Suppressor macrophage treated with lipopolysaccharide for 4 hours (primary cell): ENCODE measurements at regions not wholly inside any gene's neighbourhood (a gene's known extent, or its start where the extent isn't known, plus 50 kb on each side); places are given as distances from the start of the nearest gene placed in this dataset.
"Not testable (repeated sequence)": the region's sequence is repeated elsewhere in the genome, so short reads cannot be mapped to it uniquely, and the experiment has no call there.

Source experiments
- DNase-seq: peaks from one replicate; pipeline ENCODE4 v3.0.0-alpha.2; 2020

DNA sequence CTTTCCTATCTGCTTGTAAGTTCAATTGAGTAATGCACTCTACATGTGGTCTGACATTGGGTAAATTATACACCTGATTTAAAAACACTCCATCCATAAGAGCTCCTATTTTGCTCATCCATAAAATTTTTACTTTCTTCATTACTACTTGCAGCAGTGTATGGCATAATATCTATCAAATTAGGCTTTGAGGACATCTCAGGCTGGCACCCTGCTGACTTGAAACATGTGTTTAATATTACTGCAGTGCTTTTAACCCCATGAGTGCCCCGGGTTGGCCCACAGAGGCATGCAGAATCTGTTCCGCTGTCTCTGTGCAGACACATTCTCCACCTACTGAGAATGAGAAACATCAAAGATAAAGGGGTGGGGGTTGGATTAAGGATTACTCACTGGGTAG is 249.9 kb upstream of the DNAJC19 start:
- DNase-seq = no peak

DNA sequence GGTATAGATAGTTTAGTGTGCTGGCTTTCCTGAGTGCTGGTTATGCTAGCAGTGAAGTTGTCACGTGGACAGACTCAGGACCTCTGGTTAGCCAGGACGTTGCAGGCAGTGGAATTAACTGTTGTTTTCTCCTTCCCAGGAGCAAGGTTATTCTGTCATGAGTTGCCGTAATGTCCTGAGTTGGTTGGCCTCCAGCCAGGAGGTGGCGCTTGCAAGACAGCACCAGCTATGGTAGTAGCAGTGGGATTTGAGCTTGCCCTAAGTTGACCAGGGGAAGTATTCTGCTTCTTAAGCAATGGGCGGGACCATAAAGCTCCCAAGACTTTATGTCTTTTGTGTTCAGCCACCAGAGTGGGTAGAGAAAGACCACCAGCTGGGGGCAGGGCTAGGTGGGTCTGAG is 240.7 kb upstream of the DNAJC19 start:
- no peak for DNase-seq

DNA sequence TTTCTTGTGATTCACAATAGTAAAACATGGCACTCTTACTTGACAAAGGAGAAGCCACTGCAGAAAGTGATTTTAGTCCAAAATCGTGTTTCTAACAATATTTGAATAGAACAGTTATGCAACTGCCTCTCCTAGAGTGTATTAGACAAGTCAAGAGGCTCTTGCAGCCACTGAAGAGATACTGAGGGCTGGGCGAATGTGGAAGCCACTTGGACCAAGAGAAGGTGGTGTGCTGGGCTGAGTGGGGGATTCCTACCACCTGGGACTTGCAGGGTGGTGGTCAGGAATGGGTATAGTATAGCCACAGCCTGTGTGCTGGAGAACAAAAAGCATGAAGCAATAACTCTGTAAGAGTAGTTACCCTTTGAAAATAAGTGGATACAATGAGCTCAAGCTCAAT is 223.8 kb upstream of the DNAJC19 start:
- no peak for DNase-seq

DNA sequence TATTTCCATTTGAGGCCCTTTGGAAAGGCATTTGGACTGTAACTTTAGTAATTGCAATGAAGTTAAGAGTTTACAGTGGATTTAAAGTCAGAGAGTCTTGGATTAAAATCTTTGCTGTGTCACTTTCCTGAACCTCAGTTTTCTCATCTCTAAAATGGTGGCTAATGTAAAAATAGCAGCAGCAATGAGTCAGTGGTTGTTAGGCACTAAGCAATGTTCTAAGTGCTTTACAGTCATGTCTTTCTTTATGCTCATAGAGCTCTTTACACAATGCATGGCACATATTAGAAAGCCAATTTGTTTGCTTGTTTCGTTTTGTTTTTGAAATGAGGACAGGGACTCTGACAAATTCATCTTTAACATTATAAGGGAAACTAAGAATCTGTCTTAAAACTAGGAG is 222.7 kb upstream of the DNAJC19 start:
- no peak for DNase-seq

DNA sequence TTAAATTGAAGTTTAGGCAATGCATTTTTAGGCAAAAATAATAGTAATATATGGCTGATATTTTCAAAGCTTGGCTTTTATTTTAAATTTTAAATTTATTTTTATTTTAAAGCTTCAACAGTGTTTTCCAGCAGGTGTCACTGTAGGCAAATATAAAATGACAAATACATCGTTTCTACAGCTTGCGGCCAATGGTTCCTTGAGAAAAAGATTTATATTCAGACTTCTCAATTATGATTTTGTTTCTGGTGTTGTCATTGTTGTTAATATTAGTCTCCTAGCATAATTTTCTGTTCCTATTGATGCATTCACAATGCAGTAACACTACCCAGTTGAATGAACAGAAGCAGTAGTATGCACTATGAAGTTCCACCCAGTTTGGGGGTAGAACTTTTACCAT is 220.7 kb upstream of the DNAJC19 start:
- peak; percentile 3 for DNase-seq

DNA sequence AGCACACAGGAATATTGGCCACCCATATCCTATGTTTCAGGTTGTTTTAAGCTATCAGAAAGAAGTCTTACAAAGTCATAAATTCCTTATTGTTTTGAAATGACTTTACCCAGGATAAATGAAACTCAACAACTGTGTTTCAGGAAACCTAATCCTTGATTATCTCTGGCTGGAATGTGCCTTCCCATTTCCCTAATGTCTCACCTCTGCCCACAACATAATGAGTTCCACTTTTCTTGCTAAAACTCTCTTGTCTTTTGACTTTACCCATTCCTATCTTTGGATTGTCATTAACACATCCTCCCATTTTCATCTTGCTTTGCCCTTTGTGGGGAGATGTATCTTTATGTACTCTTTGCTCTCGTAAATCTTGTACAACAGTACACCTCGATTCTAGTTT is 200.0 kb upstream of the DNAJC19 start:
- DNase-seq = no peak

DNA sequence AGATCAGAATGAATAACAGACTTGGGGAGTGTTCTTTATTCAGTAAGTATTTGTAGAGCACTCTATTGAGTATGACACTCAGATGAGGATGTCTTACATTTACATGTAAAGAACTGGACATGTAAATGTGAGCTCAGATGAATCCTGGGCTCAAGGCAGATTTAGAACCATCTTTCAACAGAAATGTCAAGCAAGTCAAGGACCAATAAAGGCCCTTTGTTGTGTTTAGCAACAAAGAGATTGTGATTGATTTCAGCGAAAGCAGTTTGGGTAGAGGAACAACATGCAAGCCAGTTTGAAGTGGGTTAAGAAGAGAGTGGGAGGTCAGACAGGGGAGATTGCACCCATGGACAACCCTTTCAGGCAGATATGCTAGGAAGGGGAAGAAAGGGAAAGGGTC is 194.2 kb upstream of the DNAJC19 start:
- no peak for DNase-seq

DNA sequence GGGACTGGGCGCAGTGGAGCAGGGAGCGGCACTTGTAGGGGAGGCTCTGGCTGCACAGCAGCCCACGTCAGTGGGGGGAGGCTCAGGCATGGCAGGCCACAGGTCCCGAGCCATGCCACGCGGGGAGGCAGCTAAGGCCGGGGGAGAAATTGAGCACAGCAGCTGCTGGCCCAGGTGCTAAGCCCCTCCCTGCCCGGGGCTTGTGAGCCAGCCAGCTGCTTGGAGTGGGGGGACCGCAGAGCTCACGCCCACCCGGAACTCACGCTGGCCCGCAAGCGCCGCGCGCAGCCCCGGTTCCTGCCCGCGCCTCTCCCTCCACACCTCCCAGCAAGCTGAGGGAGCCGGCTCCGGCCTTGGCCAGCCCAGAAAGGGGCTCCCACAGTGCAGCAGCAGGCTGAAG is 193.5 kb upstream of the DNAJC19 start:
- DNase-seq = not testable (repeated sequence)

DNA sequence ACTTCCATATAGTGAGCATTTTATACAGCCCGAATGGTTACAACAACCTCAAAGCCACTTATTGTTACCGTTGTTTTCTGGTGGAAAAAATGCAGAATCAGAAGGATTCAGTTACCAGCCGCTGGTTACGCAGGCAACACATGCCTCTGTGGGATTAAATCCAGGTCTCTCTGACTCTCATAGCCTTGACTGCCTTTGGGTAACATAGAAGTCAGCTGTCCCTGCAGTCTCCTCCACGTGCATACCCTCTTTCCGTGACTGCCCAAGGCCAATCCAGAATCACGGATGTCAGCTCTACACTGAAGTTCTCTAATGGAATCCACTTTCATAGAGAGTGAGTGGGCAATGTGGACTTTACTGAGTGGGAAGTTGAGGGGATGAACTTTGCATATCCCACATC is 189.5 kb upstream of the DNAJC19 start:
- DNase-seq = no peak

DNA sequence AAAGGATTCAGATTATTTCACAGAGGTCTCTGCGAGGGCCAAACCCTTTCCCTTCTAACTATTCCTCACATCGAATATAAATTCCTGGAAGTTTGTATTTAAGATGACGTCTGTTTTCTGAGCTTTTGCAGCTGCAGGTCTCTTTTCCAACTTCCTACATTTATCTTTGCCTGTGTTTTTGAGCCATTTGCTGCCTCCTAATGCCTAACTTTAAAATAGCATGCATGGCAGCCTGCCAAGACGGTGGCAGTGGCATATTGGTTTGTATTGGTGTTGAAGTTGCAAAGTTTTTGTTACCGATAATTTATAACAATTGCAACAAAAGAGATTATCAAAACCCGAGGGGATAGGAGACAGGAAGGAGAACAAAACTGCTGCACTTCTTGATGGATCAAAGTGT is 187.1 kb upstream of the DNAJC19 start:
- DNase-seq = peak; percentile 52

DNA sequence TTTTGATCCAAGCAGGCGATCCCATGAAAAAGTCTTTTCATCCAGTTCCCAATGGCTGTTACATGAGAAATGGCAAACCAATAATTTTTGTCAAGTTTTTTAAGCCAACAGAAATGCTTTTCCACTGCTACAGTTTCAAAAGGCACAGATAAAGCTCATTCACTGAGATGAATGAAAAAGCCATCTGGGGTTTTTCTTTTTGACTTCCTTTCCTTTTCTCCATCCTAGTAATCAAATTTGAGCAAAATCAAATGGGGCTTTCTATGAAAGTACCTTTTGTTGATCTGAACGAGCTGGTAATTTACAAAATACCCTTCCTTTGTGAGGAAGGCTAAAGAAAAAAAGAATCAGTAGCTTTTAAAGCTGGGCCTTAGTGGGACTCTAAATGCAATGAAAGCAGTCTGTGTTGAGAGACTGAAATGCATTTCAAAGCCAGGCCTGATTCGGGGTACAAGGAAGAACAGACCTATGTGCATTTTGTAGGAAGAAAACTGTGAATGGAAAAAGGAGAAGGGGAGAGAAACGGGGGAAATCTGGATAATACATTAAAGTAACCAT is 185.2 kb upstream of the DNAJC19 start:
- no peak for DNase-seq

DNA sequence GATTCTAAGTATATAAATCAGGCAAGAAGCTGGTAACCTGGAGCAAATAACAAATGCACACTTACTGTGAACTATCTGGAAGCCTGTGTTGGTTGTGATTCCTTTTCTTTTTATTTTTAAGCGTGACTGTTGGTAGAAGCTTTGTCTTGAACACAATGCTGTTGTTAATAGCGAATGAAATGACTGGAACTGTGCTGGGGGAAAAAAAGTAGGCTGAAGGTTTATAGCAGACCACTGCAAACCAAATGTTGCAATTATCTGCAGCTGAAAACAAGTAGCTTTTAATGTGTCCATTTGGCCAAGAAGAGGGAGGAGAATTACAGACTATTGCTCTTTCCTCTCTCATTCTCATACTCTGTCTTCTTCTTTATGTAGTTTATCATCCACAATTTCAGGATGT is 184.5 kb upstream of the DNAJC19 start:
- DNase-seq = no peak

DNA sequence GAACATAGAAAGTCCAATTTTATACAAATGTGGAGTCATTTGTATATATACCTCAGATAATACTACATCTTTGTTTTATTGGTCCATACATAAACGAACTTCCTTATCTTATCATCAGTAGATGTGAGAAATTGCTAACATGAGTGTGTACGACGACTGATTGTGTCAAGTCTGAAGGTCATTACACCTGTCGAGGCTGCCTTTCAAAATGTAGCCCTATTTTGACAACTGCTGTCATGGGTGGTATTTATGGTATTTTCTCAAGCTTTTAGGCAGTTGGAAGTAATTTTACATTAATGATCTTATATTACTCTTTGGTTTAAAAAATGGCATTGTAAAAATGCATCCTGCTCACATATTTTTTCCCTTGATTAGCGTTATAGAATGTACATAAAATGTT is 183.7 kb upstream of the DNAJC19 start:
- DNase-seq = no peak

DNA sequence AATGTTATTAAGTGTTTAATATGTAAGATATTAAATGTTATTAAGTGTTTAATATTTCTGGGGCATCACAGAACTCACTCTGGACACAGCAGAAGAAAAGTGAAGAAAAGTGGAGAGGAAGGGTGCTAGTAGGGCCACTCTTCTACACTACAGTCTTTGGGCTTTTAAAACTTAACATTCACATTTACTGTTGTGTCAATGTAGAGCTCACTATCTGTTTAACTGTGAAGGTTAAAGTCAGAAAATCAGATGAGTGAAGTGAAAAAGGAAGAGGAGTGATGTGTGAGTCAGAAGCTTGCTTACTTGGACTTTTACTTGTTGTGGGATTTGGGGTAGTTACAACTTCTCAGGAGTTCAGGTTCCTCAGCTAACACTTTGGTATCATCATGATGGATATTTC is 145.3 kb upstream of the DNAJC19 start:
- DNase-seq = no peak

DNA sequence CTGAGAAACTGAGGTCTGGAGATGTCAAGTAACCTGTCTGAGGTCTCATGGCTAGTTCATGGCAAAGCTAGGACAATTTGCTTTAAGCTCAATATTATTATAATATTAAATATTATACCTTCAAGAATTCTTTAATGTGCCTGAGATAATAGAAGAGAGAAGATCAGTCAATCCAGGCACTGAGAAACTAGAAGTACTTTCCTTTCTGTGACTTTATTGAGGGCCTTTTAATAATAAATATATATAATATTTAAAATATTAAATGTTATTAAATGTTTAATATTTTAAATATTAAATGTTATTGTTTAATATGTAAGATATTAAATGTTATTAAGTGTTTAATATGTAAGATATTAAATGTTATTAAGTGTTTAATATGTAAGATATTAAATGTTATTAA is 144.3 kb upstream of the DNAJC19 start:
- DNase-seq = no peak

DNA sequence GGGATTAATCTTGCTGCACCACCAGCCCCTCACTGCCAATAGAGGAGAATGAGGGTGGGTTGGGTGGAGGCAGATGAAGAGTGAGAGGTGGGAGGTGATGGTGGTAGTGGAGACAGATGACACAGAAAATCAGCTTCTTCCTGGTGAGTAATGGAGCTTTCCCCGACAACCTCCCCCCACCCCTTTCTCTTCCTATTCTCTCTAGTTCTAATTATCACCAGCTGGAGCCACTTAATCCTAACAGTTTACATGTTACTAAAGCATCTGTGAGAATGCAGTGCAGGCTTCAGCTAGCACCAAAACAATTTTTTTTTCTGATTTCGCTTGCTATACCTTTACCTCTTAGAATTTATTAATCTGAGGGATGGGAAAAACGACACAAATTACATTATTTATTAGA is 116.1 kb upstream of the DNAJC19 start:
- DNase-seq = no peak

DNA sequence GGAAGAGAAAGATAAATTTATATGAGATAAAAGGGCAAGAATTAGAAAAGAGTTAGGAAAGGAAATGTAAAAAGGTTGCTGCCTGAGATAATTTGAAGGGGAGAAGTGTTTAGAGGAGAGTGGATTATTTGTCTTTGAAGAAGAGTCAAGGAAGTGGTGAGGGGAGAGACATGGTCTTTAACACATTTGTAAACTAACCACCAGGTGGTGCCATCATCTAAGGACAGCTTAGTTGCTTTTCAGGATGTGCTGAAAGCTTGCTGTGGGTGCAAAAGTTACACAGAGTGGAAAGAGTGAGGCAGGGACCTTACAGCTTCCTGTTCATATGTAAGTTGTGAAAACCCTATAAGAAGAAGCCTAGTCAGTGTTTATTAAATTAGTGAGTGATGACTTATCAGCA is 114.1 kb upstream of the DNAJC19 start:
- peak; percentile 5 for DNase-seq

DNA sequence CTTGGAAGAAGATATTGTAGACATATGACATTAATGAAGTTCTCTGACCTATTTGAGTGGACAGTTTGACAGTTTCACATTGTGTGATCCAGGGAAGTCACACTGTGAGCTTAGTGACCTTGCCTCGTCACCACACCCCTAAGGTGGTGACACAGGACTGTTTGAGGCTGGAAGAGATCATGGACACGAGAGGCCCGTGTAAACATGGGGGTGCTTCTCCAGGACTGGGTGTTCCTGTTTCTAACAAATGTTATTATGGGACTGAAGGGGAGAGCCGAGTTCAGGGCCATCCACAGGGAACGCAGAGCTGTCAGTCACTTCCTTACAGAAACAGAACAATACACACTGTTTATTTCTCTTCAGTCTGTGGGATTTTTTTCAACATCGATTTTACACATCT is 96.5 kb upstream of the DNAJC19 start:
- DNase-seq = no peak

DNA sequence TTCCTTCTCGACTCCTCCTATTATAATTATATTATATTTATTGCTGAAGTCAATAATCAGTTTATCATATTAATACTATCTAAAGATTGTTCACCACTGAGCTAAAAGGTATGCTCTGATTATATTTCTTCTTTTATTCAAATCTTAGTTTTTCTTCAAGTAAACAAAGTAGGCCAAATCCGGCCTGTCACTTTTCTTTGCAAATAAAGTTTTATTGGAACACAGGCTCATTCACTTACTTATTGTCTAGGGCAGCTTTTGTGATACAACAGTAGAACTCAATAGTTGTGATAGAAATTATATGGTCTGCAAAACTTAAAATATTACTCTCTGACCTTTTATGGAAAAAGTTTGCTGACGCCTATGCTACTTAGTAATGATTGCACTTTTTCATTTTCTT is 92.4 kb upstream of the DNAJC19 start:
- no peak for DNase-seq

DNA sequence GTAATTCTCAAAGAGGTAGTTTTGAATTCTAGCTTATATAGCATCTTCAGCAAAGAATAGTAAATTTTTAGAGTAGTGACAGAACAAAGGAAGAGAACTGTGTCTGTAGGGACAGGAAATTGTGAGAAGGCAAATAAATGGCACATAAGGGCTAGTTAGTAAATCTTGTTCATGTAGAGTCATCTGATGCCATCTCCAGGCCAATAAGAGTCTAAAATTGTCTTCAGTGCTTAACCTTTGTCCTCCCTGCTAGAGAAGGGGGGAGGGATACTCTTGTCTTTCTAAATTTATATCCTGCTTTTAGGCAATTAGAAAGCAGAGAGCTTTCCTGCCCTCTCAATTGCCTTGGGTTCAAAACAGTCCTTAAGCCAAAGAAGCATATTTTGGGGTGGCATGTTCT is 87.0 kb upstream of the DNAJC19 start:
- DNase-seq = no peak

DNA sequence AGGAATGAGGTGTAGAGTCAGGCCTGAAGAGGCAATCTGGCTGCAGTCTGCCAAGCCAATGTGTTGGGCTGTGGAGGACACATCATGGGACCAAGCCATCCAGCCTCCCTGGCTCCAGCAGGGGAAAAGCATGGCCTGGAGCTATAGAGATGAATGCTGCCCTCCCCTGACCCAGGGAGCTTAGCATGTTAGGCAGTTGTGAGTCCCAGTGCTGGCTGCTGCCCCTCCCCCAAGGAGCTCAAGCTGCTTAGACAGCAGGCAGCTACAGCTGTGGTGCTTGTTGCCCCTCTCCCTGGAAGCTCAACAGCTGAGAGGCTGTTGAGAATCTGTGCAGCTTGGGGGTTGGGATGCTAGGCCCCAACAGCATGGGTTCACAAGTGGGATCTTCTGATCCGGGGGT is 85.6 kb upstream of the DNAJC19 start:
- no peak for DNase-seq

DNA sequence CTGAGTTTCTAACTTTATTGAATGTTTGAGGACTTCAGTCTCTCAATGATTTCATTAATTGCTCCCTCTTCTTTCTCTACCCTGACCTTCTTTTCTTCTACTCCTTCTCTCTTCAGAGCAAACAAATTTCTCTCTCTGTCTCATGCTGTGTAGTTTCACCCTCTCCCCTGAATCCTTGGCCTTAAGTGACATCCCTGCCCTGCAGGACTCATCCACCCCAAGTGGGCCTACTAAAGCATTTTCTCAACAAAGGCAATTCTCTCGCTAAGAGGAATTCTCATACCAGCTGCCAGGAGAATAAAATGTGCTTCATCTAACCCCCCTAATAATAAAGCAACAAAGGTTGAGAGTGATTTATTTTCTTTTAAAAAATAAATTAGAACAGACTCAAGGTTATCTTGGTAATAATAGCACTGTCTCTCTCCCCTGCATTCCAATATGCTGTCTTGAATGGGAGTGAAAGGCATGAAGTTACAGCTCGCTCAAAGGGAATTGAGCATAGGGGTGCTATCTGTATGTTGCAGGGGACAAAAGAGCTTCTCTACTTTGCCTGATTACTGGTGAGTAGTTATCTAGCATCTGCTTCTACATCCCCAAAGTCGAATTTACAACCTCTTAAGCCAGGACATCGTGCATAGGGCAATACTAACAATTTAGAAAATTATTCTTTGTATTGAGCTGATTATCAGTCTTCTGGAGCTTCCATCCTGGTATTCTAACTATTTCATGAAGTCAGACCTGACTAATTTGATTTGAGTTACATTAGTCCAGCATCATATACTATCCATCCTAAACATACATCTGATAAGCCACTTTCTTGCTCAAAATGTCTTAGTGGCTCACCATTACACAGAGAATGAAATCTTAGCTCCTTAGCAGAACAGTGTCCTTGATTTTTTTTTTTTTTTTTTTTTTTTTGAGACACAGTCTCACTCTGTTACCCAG is 76.9 kb upstream of the DNAJC19 start:
- no peak for DNase-seq

DNA sequence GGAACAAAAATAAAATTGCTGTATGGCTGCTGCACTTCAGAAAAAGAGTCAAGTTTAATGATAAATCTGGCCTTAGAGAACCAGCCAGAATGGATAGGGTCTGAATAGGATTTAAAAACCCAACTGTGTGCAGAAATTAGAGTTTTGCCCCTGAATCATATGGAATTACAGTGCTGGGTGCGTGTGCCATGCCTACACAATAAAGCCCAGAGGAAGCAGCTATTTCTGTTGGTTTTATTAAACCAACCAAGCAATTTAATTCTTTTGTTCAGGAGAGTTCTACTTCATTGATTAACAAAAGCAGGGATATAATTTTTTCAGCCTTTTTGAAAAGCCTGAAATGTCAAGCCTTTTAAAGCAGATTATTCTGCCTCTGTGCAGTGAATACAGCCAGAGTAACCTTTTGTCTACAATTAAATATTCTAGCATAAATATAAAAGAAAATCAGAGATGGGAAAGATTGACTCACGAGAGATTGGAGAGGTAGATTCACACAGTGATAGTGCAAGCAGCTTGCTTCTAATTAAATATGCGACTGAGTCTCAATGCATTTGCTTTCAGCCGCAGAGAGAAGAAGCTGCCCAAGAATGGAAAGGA is 66.7 kb upstream of the DNAJC19 start:
- DNase-seq = no peak

DNA sequence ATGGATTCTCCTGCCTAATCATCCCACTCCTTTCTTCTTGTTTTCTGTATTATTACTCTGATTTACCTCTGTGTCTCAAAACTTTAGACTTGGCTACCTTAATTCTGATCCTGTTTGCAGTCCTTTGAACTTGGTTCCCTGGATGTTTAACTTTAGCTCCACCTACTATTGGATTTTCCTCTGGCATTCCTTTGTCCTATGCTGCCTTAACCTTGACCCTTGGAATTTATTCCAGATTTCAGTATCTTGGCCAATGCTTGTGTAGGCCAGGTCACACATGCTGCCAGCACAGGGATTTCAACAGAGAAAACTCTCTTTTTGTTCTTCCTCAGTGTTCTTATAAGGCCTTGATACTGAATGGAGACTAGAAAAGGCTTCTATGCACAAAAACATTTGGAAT is 65.0 kb upstream of the DNAJC19 start:
- DNase-seq = no peak
